Adrenal gland (tissue), 9 donors: ENCODE measurements at regions not wholly inside any gene's neighbourhood (a gene's known extent, or its start where the extent isn't known, plus 50 kb on each side); places are given as distances from the start of the nearest gene placed in this dataset.

Source experiments
- DNase-seq, 7 donors: peaks; one replicate each; pipeline ENCODE4 v3.0.0-alpha.2; 2019 to 2020
- H3K27ac ChIP-seq, 5 donors: fragments of 200-600 bp; sonication (generic) in 4 of 5; 1 replicate in 3 of 5; 2 replicates in 2 of 5; pipeline versions ENCODE4 v1.5.1 to v1.8.0; 2016 to 2020; ENCODE audit warnings: mild to moderate bottlenecking in 1 of 5
- H3K27me3 ChIP-seq: fragments of 200-600 bp; 2 replicates; pipeline ENCODE4 v1.8.0; 2021
- H3K36me3 ChIP-seq, 2 donors: fragments of 200-600 bp; replicated peaks in 1 of 2; 1 replicate in 1 of 2; 2 replicates in 1 of 2; pipeline versions ENCODE4 v1.5.1 to v1.8.0; 2018 to 2022
- H3K4me1 ChIP-seq, 2 donors: fragments of 200-600 bp; replicated peaks in 1 of 2; 1 replicate in 1 of 2; 2 replicates in 1 of 2; pipeline versions ENCODE4 v1.5.1 to v1.8.0; 2018 to 2021
- H3K4me3 ChIP-seq, 4 donors: fragments of 200-600 bp; sonication (generic) in 3 of 4; one replicate each; pipeline ENCODE4 v1.5.1; 2016 to 2018
- H3K9me3 ChIP-seq, 3 donors: fragments of 200-600 bp; sonication (generic) in 1 of 3; replicated peaks in 1 of 3; 1 replicate in 2 of 3; 2 replicates in 1 of 3; pipeline versions ENCODE4 v1.5.1 to v1.8.0; 2016 to 2021
- CTCF ChIP-seq, 6 experiments: fragments of 450-650 bp in 4 of 6; fragments of 200-600 bp in 2 of 6; sonication (generic) in 1 of 6; IDR thresholded peaks; 1 replicate in 5 of 6; 2 replicates in 1 of 6; pipeline versions ENCODE4 v1.5.1 to v1.8.0; 2016 to 2021; ENCODE audit warnings: antibody characterized with exemption in 6 of 6, mild to moderate bottlenecking in 2 of 6, moderate library complexity in 1 of 6
- POLR2A ChIP-seq, 2 donors: fragments of 450-650 bp; IDR thresholded peaks; one replicate each; pipeline ENCODE4 v1.6.1; 2017; ENCODE audit warnings: antibody characterized with exemption in 2 of 2, mild to moderate bottlenecking in 2 of 2, moderate library complexity in 1 of 2
- WGBS, 4 donors: extraction: QIAGEN DNeasy Blood & Tissue Kit in 2 of 4; methylation state at CpG; one replicate each; pipeline versions ENCODE4 v1.1.5 to v1.1.7; 2013 to 2017; 5-methylcytosine and 5-hydroxymethylcytosine counted together
- intact Hi-C, 2 donors: fragments of 100-400 bp; cut with DNase I; formaldehyde crosslinking; loops; one replicate each; pipeline versions ENCODE4 v1.14.1 to v1.15.0; 2022 to 2023
- donor health status: healthy with polysubstance abuse.
- donor health status: Bipolar disorder and iron deficiency.
- donor health status: DM: yes; HTN: yes; CAD: no.
- donor health status: DM: no; HTN: no; CAD: no.
- donor health status: DM: no; HTN: no; CAD: no.

GRCh38 chr5:58074717-58075116, 385.2 kb downstream of the PLK2 start:
- H3K27ac ChIP-seq = no peak overlapping the region
- no peaks in the 10 kb centered on the region for H3K4me1 ChIP-seq
- no peaks in the 10 kb centered on the region for H3K36me3 ChIP-seq
- H3K27me3 ChIP-seq = no peaks in the 10 kb centered on the region
- no peak overlapping the region for H3K4me3 ChIP-seq
- WGBS, 4 donors = 71 to 77% (median 74%) methylated on average over 7 of the region's 7 CpGs
- intact Hi-C loops = no loop called here
- no peak for DNase-seq
- H3K9me3 ChIP-seq = no peaks in the 10 kb centered on the region
- no peak for TF ChIP-seq CTCF (IDR thresholded peaks at IDR 0.05)
- TF ChIP-seq POLR2A (IDR thresholded peaks at IDR 0.05) = no peak

GRCh38 chr5:58074222-58074621, 385.7 kb downstream of the PLK2 start:
- H3K27ac ChIP-seq = no peak overlapping the region
- no peaks in the 10 kb centered on the region for H3K36me3 ChIP-seq
- no peak for DNase-seq
- TF ChIP-seq POLR2A (IDR thresholded peaks at IDR 0.05) = no peak
- no peak for TF ChIP-seq CTCF (IDR thresholded peaks at IDR 0.05)
- 56 to 60% (median 59%) methylated on average over 4 of the region's 4 CpGs for WGBS, 4 donors
- H3K27me3 ChIP-seq = no peaks in the 10 kb centered on the region
- intact Hi-C loops = no loop called here
- H3K9me3 ChIP-seq = no peaks in the 10 kb centered on the region
- no peaks in the 10 kb centered on the region for H3K4me1 ChIP-seq
- H3K4me3 ChIP-seq = no peak overlapping the region

GRCh38 chr5:58073243-58073642, 386.6 kb downstream of the PLK2 start:
- Histone ChIP-seq H3K27me3 (no peaks in the 10 kb centered on the region), H3K36me3 (no peaks in the 10 kb centered on the region), H3K9me3 (no peaks in the 10 kb centered on the region), H3K4me3 (no peak overlapping the region), H3K27ac (no peak overlapping the region), H3K4me1 (no peaks in the 10 kb centered on the region)
- intact Hi-C loops = no loop called here
- 71 to 88% (median 84%) methylated on average over 2 of the region's 2 CpGs for WGBS, 4 donors
- DNase-seq = no peak
- TF ChIP-seq POLR2A (IDR thresholded peaks at IDR 0.05) (no peak), CTCF (IDR thresholded peaks at IDR 0.05) (no peak)

- 71 to 78% (median 74%) methylated on average over 6 of the region's 6 CpGs for WGBS, 4 donors
- no peak overlapping the region for H3K27ac ChIP-seq
- no peak for DNase-seq
- H3K4me3 ChIP-seq = no peak overlapping the region
- TF ChIP-seq POLR2A (IDR thresholded peaks at IDR 0.05) (no peak), CTCF (IDR thresholded peaks at IDR 0.05) (no peak)
- H3K36me3 ChIP-seq = no peaks in the 10 kb centered on the region
- H3K27me3 ChIP-seq = no peaks in the 10 kb centered on the region
- intact Hi-C loops = no loop called here
- H3K9me3 ChIP-seq = no peaks in the 10 kb centered on the region
- no peaks in the 10 kb centered on the region for H3K4me1 ChIP-seq
Measured at GRCh38 chr5:58072300-58072965, 387.5 kb downstream of the PLK2 start.
